ENCODE measurements at regions not wholly inside any gene's neighbourhood (a gene's known extent, or its start where the extent isn't known, plus 50 kb on each side); places are given as distances from the start of the nearest gene placed in this dataset.

DNA sequence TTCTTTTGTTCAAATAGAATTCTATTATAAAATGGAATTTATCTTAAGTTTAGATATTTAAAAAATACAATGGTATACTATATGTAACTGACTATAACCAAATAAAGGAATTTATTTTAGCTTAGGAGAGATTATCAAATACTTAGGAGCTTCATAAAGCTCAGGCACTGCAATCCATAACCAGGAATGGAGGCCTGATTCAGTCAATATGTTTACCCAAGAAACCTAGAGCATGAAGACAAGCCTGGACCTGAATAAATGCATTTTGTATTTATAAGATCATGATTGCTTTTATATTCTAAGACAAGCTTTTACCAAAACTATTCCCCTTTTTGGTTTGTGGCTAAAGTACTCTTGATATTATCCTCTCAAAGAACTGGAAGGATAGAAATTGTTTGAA lies 742.6 kb downstream of the FAT4 start:
- TF ChIP-seq EZH2phosphoT487 (IDR thresholded peaks at IDR 0.05; ENCODE audit: insufficient read depth, low read depth) (no peak), EZH2 (IDR thresholded peaks at IDR 0.05; ENCODE audit: insufficient read depth, poor library complexity, severe bottlenecking) (no peak)

Measured in GM23248 (cell line).